ENCODE measurements at regions not wholly inside any gene's neighbourhood (a gene's known extent, or its start where the extent isn't known, plus 50 kb on each side); places are given as distances from the start of the nearest gene placed in this dataset.

DNA sequence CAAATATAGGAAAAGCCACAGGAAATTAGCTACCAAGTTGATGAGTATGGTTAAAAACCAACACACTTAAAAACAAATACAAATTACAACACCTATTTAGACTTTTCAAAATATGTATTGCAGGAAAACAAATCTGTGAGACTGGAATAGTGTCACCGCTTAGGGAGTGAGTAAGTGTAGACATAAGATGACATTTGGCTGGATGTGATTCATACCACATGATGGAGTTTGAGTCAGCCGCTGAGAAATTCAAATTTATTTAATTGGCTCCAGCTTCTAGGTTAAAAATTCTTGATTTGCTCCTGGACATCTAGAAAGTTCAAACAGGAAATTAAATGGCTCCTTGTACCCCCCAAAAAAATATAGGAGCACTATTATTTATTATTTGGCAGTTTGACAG is 531.7 kb downstream of the SLITRK1 start:
- H3K9me1 ChIP-seq (ENCODE audit: insufficient read depth, low read length), result no peaks in the 10 kb centered on the region
- in situ Hi-C loops (cut with MboI; ENCODE audit: low sequenced_read_pairs) (no loop called here), intact Hi-C loops (cut with micrococcal nuclease) (no loop called here), dilution Hi-C loops (cut with HindIII; ENCODE audit: low sequenced_read_pairs, unreplicated experiment) (no loop called here)
- no peak overlapping the region for H2BK20ac ChIP-seq (ENCODE audit: low read depth, low read length)
- H3K14ac ChIP-seq (replicated peaks; ENCODE audit: low read depth, low read length), result no peak overlapping the region
- H3K4ac ChIP-seq (ENCODE audit: low read depth, low read length), result no peak overlapping the region
- no peaks in the 10 kb centered on the region for H3K9me3 ChIP-seq (ENCODE audit: control insufficient read depth, insufficient read depth, low read length)
- TF ChIP-seq POLR2A (IDR thresholded peaks at IDR 0.05; ENCODE audit: low read depth, low read length), result no peak
- no peak for TF ChIP-seq CHD1 (IDR thresholded peaks at IDR 0.05; ENCODE audit: low read depth, low read length)
- TF ChIP-seq MAFK (IDR thresholded peaks at IDR 0.05; ENCODE audit: low read depth, low read length), result no peak
- TF ChIP-seq, protein P1, sequence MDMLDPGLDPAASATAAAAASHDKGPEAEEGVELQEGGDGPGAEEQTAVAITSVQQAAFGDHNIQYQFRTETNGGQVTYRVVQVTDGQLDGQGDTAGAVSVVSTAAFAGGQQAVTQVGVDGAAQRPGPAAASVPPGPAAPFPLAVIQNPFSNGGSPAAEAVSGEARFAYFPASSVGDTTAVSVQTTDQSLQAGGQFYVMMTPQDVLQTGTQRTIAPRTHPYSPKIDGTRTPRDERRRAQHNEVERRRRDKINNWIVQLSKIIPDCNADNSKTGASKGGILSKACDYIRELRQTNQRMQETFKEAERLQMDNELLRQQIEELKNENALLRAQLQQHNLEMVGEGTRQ (IDR thresholded peaks at IDR 0.05; ENCODE audit: low read depth, low read length), result peak; percentile 36; the same call in 1 of the 2 replicates
- no TSS peak for BruUV-seq (replicated peaks)
- no peaks in the 10 kb centered on the region for H4K20me1 ChIP-seq (ENCODE audit: insufficient read depth, low read length)
- no peaks in the 10 kb centered on the region for H3K36me3 ChIP-seq (ENCODE audit: control insufficient read depth, insufficient read depth, low read length)
- POLR2A ChIA-PET (ENCODE audit: unreplicated experiment), result no interaction called here
- H2BK5ac ChIP-seq (ENCODE audit: low read depth, low read length, poor library complexity, severe bottlenecking), result no peak overlapping the region
- ATAC-seq (ENCODE audit: low read depth) (0 out of 2 replicates have a peak, but pooled peaks have one; percentile 37), DNase-seq (peak; percentile 61)
- H2AFZ ChIP-seq (replicated peaks; ENCODE audit: low read length, poor library complexity), result no peak overlapping the region
- H4K8ac ChIP-seq (ENCODE audit: low read depth in 2 of 2, low read length in 2 of 2), result no peak overlapping the region
- no peaks in the 10 kb centered on the region for H3K27me3 ChIP-seq (ENCODE audit: control insufficient read depth, insufficient read depth, low read length)
- no peak overlapping the region for H4K91ac ChIP-seq (ENCODE audit: insufficient read depth, low read depth, low read length)
- H2BK15ac ChIP-seq (ENCODE audit: low read depth, low read length), result no peak overlapping the region
- H2AK9ac ChIP-seq (replicated peaks; ENCODE audit: low read depth, low read length, poor library complexity), result no peak overlapping the region
- no peak overlapping the region for H3K9ac ChIP-seq (ENCODE audit: low read depth, low read length)
- H3K18ac ChIP-seq (ENCODE audit: low read depth, low read length), result no peak overlapping the region
- no peak overlapping the region for H2AK5ac ChIP-seq (ENCODE audit: low read depth, low read length)
- H2BK120ac ChIP-seq (ENCODE audit: low read depth, low read length), result no peak overlapping the region
- no peak overlapping the region for H3K4me2 ChIP-seq (ENCODE audit: low read depth, low read length)
- no peaks in the 10 kb centered on the region for H3K79me1 ChIP-seq (ENCODE audit: low read depth in 1 of 2, low read length in 2 of 2)
- no peak overlapping the region for H3K4me3 ChIP-seq (ENCODE audit: insufficient read depth, low read depth, low read length)
- no CpG with 5 or more reads among the region's 2 CpGs for WGBS, 2 experiments (ENCODE audit: extremely low coverage in 2 of 2, insufficient read length in 1 of 2)
- no peak overlapping the region for H3K27ac ChIP-seq (ENCODE audit: insufficient read depth, low read length)
- CTCF ChIA-PET, result no interaction called here
- H3K4me1 ChIP-seq (ENCODE audit: control insufficient read depth, insufficient read depth, low read length), result no peaks in the 10 kb centered on the region
- H4K5ac ChIP-seq (ENCODE audit: low read depth, low read length), result no peak overlapping the region
- H3K23ac ChIP-seq (ENCODE audit: low read depth, low read length), result no peak overlapping the region
- H3K56ac ChIP-seq (ENCODE audit: extremely low read depth, insufficient read depth, low read length), result no peak overlapping the region

All from IMR-90 (cell line).